CD8-positive, alpha-beta memory T cell (primary cell): ENCODE measurements at regions not wholly inside any gene's neighbourhood (a gene's known extent, or its start where the extent isn't known, plus 50 kb on each side); places are given as distances from the start of the nearest gene placed in this dataset.

Experiments used
- CTCF ChIA-PET: fragments of 350-600 bp; sonication (Branson Sonifier 250); formaldehyde crosslinking; loops from one replicate; lab custom pipeline; 2021; ENCODE audit warnings: antibody characterized with exemption; lab: Charles Lee
- POLR2A ChIA-PET: fragments of 350-600 bp; sonication (Branson Sonifier 250); formaldehyde crosslinking; loops from one replicate; lab custom pipeline; 2021; ENCODE audit warnings: antibody characterized with exemption; lab: Charles Lee
- DNase-seq, 5 donors: peaks; one replicate each; pipeline versions ENCODE4 v3.0.0 to v3.0.0-alpha.2; 2020 to 2022; ENCODE audit warnings: mixed read lengths in 1 of 5
- H3K27ac ChIP-seq: one replicate; pipeline ENCODE4 v1.7.0; 2013; ENCODE audit warnings: low read depth, mild to moderate bottlenecking, low read length, moderate library complexity
- H3K27me3 ChIP-seq: 2 replicates; pipeline ENCODE4 v1.7.0; 2013; ENCODE audit warnings: low read length, mild to moderate bottlenecking; ENCODE audit not compliant: insufficient read depth, poor library complexity, severe bottlenecking
- H3K36me3 ChIP-seq: 2 replicates; pipeline ENCODE4 v1.7.0; 2013; ENCODE audit warnings: mild to moderate bottlenecking, low read length, moderate library complexity; ENCODE audit not compliant: insufficient read depth
- H3K4me1 ChIP-seq: 2 replicates; pipeline ENCODE4 v1.7.0; 2013; ENCODE audit warnings: mild to moderate bottlenecking, low read length, moderate library complexity; ENCODE audit not compliant: insufficient read depth
- H3K4me3 ChIP-seq: 2 replicates; pipeline ENCODE4 v1.7.0; 2013; ENCODE audit warnings: mild to moderate bottlenecking, low read length
- H3K9me3 ChIP-seq: 2 replicates; pipeline ENCODE4 v1.7.0; 2013; ENCODE audit warnings: mild to moderate bottlenecking, low read length
- H3K27ac Mint-ChIP-seq, 8 donors: one replicate each; pipeline ENCODE4 v1.8.0; 2020 to 2021; ENCODE audit warnings: mixed read lengths in 8 of 8, mild to moderate bottlenecking in 6 of 8, inconsistent platforms in 3 of 8, moderate library complexity in 3 of 8
- H3K27me3 Mint-ChIP-seq, 2 donors: one replicate each; pipeline ENCODE4 v1.8.0; 2020 to 2021; ENCODE audit warnings: mixed read lengths in 2 of 2, mild to moderate bottlenecking in 1 of 2, moderate library complexity in 1 of 2
- H3K36me3 Mint-ChIP-seq, 3 donors: one replicate each; pipeline ENCODE4 v1.8.0; 2020 to 2021; ENCODE audit warnings: mixed read lengths in 3 of 3, inconsistent platforms in 1 of 3, mild to moderate bottlenecking in 1 of 3
- H3K4me1 Mint-ChIP-seq, 3 donors: one replicate each; pipeline ENCODE4 v1.8.0; 2020 to 2021; ENCODE audit warnings: mixed read lengths in 3 of 3, inconsistent platforms in 1 of 3, mild to moderate bottlenecking in 1 of 3
- H3K4me3 Mint-ChIP-seq, 7 donors: one replicate each; pipeline ENCODE4 v1.8.0; 2020 to 2021; ENCODE audit warnings: mixed read lengths in 7 of 7, mild to moderate bottlenecking in 6 of 7, moderate library complexity in 4 of 7, inconsistent platforms in 2 of 7
- H3K9me3 Mint-ChIP-seq, 5 donors: one replicate each; pipeline ENCODE4 v1.8.0; 2020 to 2022; ENCODE audit warnings: mixed read lengths in 5 of 5, mild to moderate bottlenecking in 3 of 5, moderate library complexity in 2 of 5, inconsistent platforms in 1 of 5

- no peak overlapping the region for H3K4me3 Mint-ChIP-seq
- Histone ChIP-seq H3K36me3 (no peaks in the 10 kb centered on the region), H3K27ac (no peak overlapping the region), H3K4me3 (no peak overlapping the region), H3K27me3 (no peaks in the 10 kb centered on the region), H3K9me3 (no peaks in the 10 kb centered on the region), H3K4me1 (no peaks in the 10 kb centered on the region)
- H3K4me1 Mint-ChIP-seq, result no peaks in the 10 kb centered on the region
- no peak for DNase-seq
- H3K27ac Mint-ChIP-seq, result no peak overlapping the region
- H3K27me3 Mint-ChIP-seq, result peaks cover 7 to 16% of the 10 kb centered on the region in 2 donors
- POLR2A ChIA-PET, result no interaction called here
- no peaks in the 10 kb centered on the region for H3K36me3 Mint-ChIP-seq
- H3K9me3 Mint-ChIP-seq, result peaks cover 0 to 2% (median 0%) of the 10 kb centered on the region in 5 donors
- CTCF ChIA-PET, result no interaction called here
Observed at GRCh38 chr11:94678901-94679300, 89.3 kb upstream of the AMOTL1 start.

- Mint-ChIP-seq H3K27ac (no peak overlapping the region), H3K36me3 (no peaks in the 10 kb centered on the region), H3K9me3 (peaks cover 0 to 6% (median 4%) of the 10 kb centered on the region in 5 donors), H3K27me3 (peaks cover 10 to 21% of the 10 kb centered on the region in 2 donors), H3K4me3 (no peak overlapping the region), H3K4me1 (no peaks in the 10 kb centered on the region)
- Histone ChIP-seq H3K27ac (no peak overlapping the region), H3K4me1 (no peaks in the 10 kb centered on the region), H3K9me3 (no peaks in the 10 kb centered on the region), H3K27me3 (no peaks in the 10 kb centered on the region), H3K36me3 (no peaks in the 10 kb centered on the region), H3K4me3 (no peak overlapping the region)
- ChIA-PET POLR2A (no interaction called here), CTCF (no interaction called here)
- no peak for DNase-seq
Observed at GRCh38 chr11:94680426-94680825, 87.7 kb upstream of the AMOTL1 start.

- no peaks in the 10 kb centered on the region for H3K36me3 Mint-ChIP-seq
- no peak overlapping the region for H3K27ac Mint-ChIP-seq
- no peaks in the 10 kb centered on the region for H3K4me1 ChIP-seq
- no peak for DNase-seq
- no peaks in the 10 kb centered on the region for H3K36me3 ChIP-seq
- peaks cover 10 to 21% of the 10 kb centered on the region in 2 donors for H3K27me3 Mint-ChIP-seq
- H3K27ac ChIP-seq, result no peak overlapping the region
- ChIA-PET CTCF (no interaction called here), POLR2A (no interaction called here)
- no peaks in the 10 kb centered on the region for H3K27me3 ChIP-seq
- no peak overlapping the region for H3K4me3 Mint-ChIP-seq
- no peaks in the 10 kb centered on the region for H3K9me3 ChIP-seq
- H3K4me3 ChIP-seq, result no peak overlapping the region
- no peaks in the 10 kb centered on the region for H3K4me1 Mint-ChIP-seq
- peaks cover 0 to 10% (median 5%) of the 10 kb centered on the region in 5 donors for H3K9me3 Mint-ChIP-seq
Observed at GRCh38 chr11:94681140-94681539, 87.0 kb upstream of the AMOTL1 start.

- DNase-seq, result no peak
- no peak overlapping the region for H3K27ac Mint-ChIP-seq
- H3K27ac ChIP-seq, result no peak overlapping the region
Observed at GRCh38 chr11:94681852-94682251, 86.3 kb upstream of the AMOTL1 start.

GRCh38 chr11:94694309-94695060, 73.7 kb upstream of the AMOTL1 start:
- H3K36me3 Mint-ChIP-seq, result no peaks in the 10 kb centered on the region
- H3K9me3 ChIP-seq, result no peaks in the 10 kb centered on the region

More at GRCh38 chr11:94681852-94682251, 86.3 kb upstream of the AMOTL1 start:
- Mint-ChIP-seq H3K36me3 (no peaks in the 10 kb centered on the region), H3K4me3 (no peak overlapping the region), H3K27me3 (peaks cover 9 to 21% of the 10 kb centered on the region in 2 donors), H3K4me1 (no peaks in the 10 kb centered on the region), H3K9me3 (peaks cover 0 to 10% (median 5%) of the 10 kb centered on the region in 5 donors)
- Histone ChIP-seq H3K4me3 (no peak overlapping the region), H3K27me3 (no peaks in the 10 kb centered on the region), H3K36me3 (no peaks in the 10 kb centered on the region), H3K9me3 (no peaks in the 10 kb centered on the region), H3K4me1 (no peaks in the 10 kb centered on the region)
- CTCF ChIA-PET, result no interaction called here
- POLR2A ChIA-PET, result no interaction called here

GRCh38 chr11:94697156-94697555, 71.0 kb upstream of the AMOTL1 start:
- Histone ChIP-seq H3K36me3 (no peaks in the 10 kb centered on the region), H3K27ac (no peak overlapping the region), H3K4me1 (no peaks in the 10 kb centered on the region), H3K9me3 (no peaks in the 10 kb centered on the region), H3K4me3 (no peak overlapping the region), H3K27me3 (no peaks in the 10 kb centered on the region)
- ChIA-PET POLR2A (no interaction called here), CTCF (no interaction called here)
- Mint-ChIP-seq H3K4me3 (no peak overlapping the region), H3K27ac (no peak overlapping the region), H3K27me3 (peaks cover 7 to 35% of the 10 kb centered on the region in 2 donors), H3K9me3 (peaks cover 0 to 3% (median 0%) of the 10 kb centered on the region in 5 donors), H3K36me3 (no peaks in the 10 kb centered on the region), H3K4me1 (no peaks in the 10 kb centered on the region)
- DNase-seq, result no peak

More at GRCh38 chr11:94694309-94695060, 73.7 kb upstream of the AMOTL1 start:
- no peaks in the 10 kb centered on the region for H3K4me1 ChIP-seq
- no peak overlapping the region for H3K27ac ChIP-seq
- H3K27me3 Mint-ChIP-seq, result peaks cover 7 to 31% of the 10 kb centered on the region in 2 donors
- no peak overlapping the region for H3K27ac Mint-ChIP-seq
- ChIA-PET POLR2A (no interaction called here), CTCF (no interaction called here)
- DNase-seq, result no peak
- H3K27me3 ChIP-seq, result no peaks in the 10 kb centered on the region
- no peaks in the 10 kb centered on the region for H3K9me3 Mint-ChIP-seq
- H3K4me3 Mint-ChIP-seq, result no peak overlapping the region
- H3K36me3 ChIP-seq, result no peaks in the 10 kb centered on the region
- H3K4me3 ChIP-seq, result no peak overlapping the region
- H3K4me1 Mint-ChIP-seq, result no peaks in the 10 kb centered on the region

GRCh38 chr11:94700622-94701021, 67.5 kb upstream of the AMOTL1 start:
- H3K27me3 ChIP-seq, result no peaks in the 10 kb centered on the region
- ChIA-PET CTCF (no interaction called here), POLR2A (no interaction called here)
- no peaks in the 10 kb centered on the region for H3K36me3 ChIP-seq
- no peaks in the 10 kb centered on the region for H3K4me1 ChIP-seq
- Mint-ChIP-seq H3K36me3 (no peaks in the 10 kb centered on the region), H3K27me3 (peaks cover 4 to 27% of the 10 kb centered on the region in 2 donors), H3K4me3 (no peak overlapping the region), H3K27ac (no peak overlapping the region), H3K4me1 (no peaks in the 10 kb centered on the region), H3K9me3 (peaks cover 0 to 4% (median 0%) of the 10 kb centered on the region in 5 donors)
- no peaks in the 10 kb centered on the region for H3K9me3 ChIP-seq
- no peak for DNase-seq
- H3K27ac ChIP-seq, result no peak overlapping the region
- no peak overlapping the region for H3K4me3 ChIP-seq

- Mint-ChIP-seq H3K4me1 (no peaks in the 10 kb centered on the region), H3K9me3 (peaks cover 0 to 4% (median 0%) of the 10 kb centered on the region in 5 donors), H3K27me3 (peaks cover 4 to 10% of the 10 kb centered on the region in 2 donors), H3K4me3 (no peak overlapping the region), H3K27ac (no peak overlapping the region), H3K36me3 (no peaks in the 10 kb centered on the region)
- ChIA-PET CTCF (no interaction called here), POLR2A (no interaction called here)
- no peak overlapping the region for H3K27ac ChIP-seq
- H3K36me3 ChIP-seq, result no peaks in the 10 kb centered on the region
- no peak for DNase-seq
- H3K27me3 ChIP-seq, result no peaks in the 10 kb centered on the region
- H3K4me3 ChIP-seq, result no peak overlapping the region
- H3K4me1 ChIP-seq, result no peaks in the 10 kb centered on the region
- H3K9me3 ChIP-seq, result no peaks in the 10 kb centered on the region
Observed at GRCh38 chr11:94702481-94702880, 65.7 kb upstream of the AMOTL1 start.
